WI38 (cell line): ENCODE measurements at regions not wholly inside any gene's neighbourhood (a gene's known extent, or its start where the extent isn't known, plus 50 kb on each side); places are given as distances from the start of the nearest gene placed in this dataset.

Source experiments
- H3K4me3 ChIP-seq: 2 replicates; pipeline ENCODE4 v1.5.1; 2011; ENCODE audit warnings: low read depth, mild to moderate bottlenecking, control low read depth, low read length
- CTCF ChIP-seq: IDR thresholded peaks from 2 replicates; pipeline ENCODE4 v1.5.1; 2012; ENCODE audit warnings: low read depth, mild to moderate bottlenecking, control low read depth, low read length

GRCh38 chr9:107548298-107549142, 59.0 kb upstream of the KLF4 start:
- no peak for TF ChIP-seq CTCF

GRCh38 chr9:107547772-107548297, 58.3 kb upstream of the KLF4 start:
- no peak overlapping the region for H3K4me3 ChIP-seq
- no peak for TF ChIP-seq CTCF

More at GRCh38 chr9:107548298-107549142, 59.0 kb upstream of the KLF4 start:
- H3K4me3 ChIP-seq, result peak overlapping the region; percentile 34

GRCh38 chr9:107547303-107547702, 57.7 kb upstream of the KLF4 start:
- H3K4me3 ChIP-seq, result no peak overlapping the region
- no peak for TF ChIP-seq CTCF

GRCh38 chr9:107546859-107547258, 57.3 kb upstream of the KLF4 start:
- H3K4me3 ChIP-seq, result no peak overlapping the region
- no peak for TF ChIP-seq CTCF

GRCh38 chr9:107545036-107545435, 55.5 kb upstream of the KLF4 start:
- no peak for TF ChIP-seq CTCF
- no peak overlapping the region for H3K4me3 ChIP-seq

GRCh38 chr9:107542411-107543157, 53.0 kb upstream of the KLF4 start:
- no peak overlapping the region for H3K4me3 ChIP-seq
- TF ChIP-seq CTCF, result no peak

- TF ChIP-seq CTCF, result no peak
These were observed 52.0 kb upstream of the KLF4 start for GRCh38 chr9:107541523-107541922.

More at GRCh38 chr9:107541523-107541922, 52.0 kb upstream of the KLF4 start:
- no peak overlapping the region for H3K4me3 ChIP-seq
